Suprapubic skin (tissue), 3 donors: ENCODE measurements at regions not wholly inside any gene's neighbourhood (a gene's known extent, or its start where the extent isn't known, plus 50 kb on each side); places are given as distances from the start of the nearest gene placed in this dataset.

Source experiments
- CTCF ChIP-seq, 2 donors: fragments of 200-600 bp in 1 of 2; fragments of 450-650 bp in 1 of 2; sonication (generic) in 1 of 2; IDR thresholded peaks; one replicate each; pipeline ENCODE4 v1.5.1; 2016 to 2019; ENCODE audit warnings: antibody characterized with exemption in 2 of 2, mild to moderate bottlenecking in 1 of 2, moderate library complexity in 1 of 2
- POLR2A ChIP-seq, 2 donors: fragments of 450-650 bp; IDR thresholded peaks; one replicate each; pipeline ENCODE4 v1.6.1; 2017; ENCODE audit warnings: antibody characterized with exemption in 2 of 2, mild to moderate bottlenecking in 2 of 2, moderate library complexity in 2 of 2

GRCh38 chr6:91509711-91510110, 922.8 kb upstream of the MAP3K7 start:
- TF ChIP-seq CTCF (IDR thresholded peaks at IDR 0.05) (no peak), POLR2A (IDR thresholded peaks at IDR 0.05) (no peak)
